CD14-positive monocyte (primary cell): ENCODE measurements at regions not wholly inside any gene's neighbourhood (a gene's known extent, or its start where the extent isn't known, plus 50 kb on each side); places are given as distances from the start of the nearest gene placed in this dataset.

ENCODE experiments used
- DNase-seq, 3 donors: peaks; one replicate each; pipeline ENCODE4 v3.0.0-alpha.2; 2011 to 2022
- H2AFZ ChIP-seq: 2 replicates; pipeline ENCODE4 v1.6.0; 2012; ENCODE audit warnings: mild to moderate bottlenecking, low read depth, low read length, inconsistent platforms; ENCODE audit not compliant: insufficient read depth, poor library complexity, severe bottlenecking
- H3K27ac ChIP-seq, 2 donors: 1 replicate in 1 of 2; 2 replicates in 1 of 2; pipeline ENCODE4 v1.5.1; 2012 to 2013; ENCODE audit warnings: low read length in 2 of 2, control low read depth in 1 of 2, inconsistent platforms in 1 of 2, low read depth in 1 of 2, mild to moderate bottlenecking in 1 of 2
- H3K27me3 ChIP-seq, 2 donors: one replicate each; pipeline versions ENCODE4 v1.6.0 to v1.6.1; 2011 to 2013; ENCODE audit warnings: low read length in 2 of 2; ENCODE audit not compliant: control insufficient read depth in 2 of 2, insufficient read depth in 2 of 2
- H3K36me3 ChIP-seq, 2 donors: replicated peaks in 1 of 2; 1 replicate in 1 of 2; 2 replicates in 1 of 2; pipeline versions ENCODE4 v1.5.1 to v1.6.1; 2012 to 2013; ENCODE audit warnings: low read length in 2 of 2, control low read depth in 1 of 2, inconsistent platforms in 1 of 2, mild to moderate bottlenecking in 1 of 2; ENCODE audit not compliant: insufficient read depth in 2 of 2, control insufficient read depth in 1 of 2
- H3K4me1 ChIP-seq, 2 donors: 1 replicate in 1 of 2; 2 replicates in 1 of 2; pipeline versions ENCODE4 v1.5.1 to v1.6.1; 2012 to 2013; ENCODE audit warnings: low read length in 2 of 2, control low read depth in 1 of 2, inconsistent platforms in 1 of 2, mild to moderate bottlenecking in 1 of 2, moderate library complexity in 1 of 2; ENCODE audit not compliant: insufficient read depth in 2 of 2, control insufficient read depth in 1 of 2
- H3K4me2 ChIP-seq: replicated peaks from 2 replicates; pipeline ENCODE3; 2012; ENCODE audit warnings: low read length, moderate library complexity, mild to moderate bottlenecking; ENCODE audit not compliant: poor library complexity, severe bottlenecking; ENCODE audit errors: extremely low read depth
- H3K4me3 ChIP-seq, 3 experiments: fragments of 200-600 bp in 1 of 3; sonication (generic) in 1 of 3; replicated peaks in 1 of 3; 1 replicate in 2 of 3; 2 replicates in 1 of 3; pipeline ENCODE4 v1.5.1; 2011 to 2013; ENCODE audit warnings: low read length in 3 of 3, mild to moderate bottlenecking in 3 of 3, control low read depth in 2 of 3, low read depth in 2 of 3, inconsistent platforms in 1 of 3, moderate library complexity in 1 of 3
- H3K79me2 ChIP-seq: 2 replicates; pipeline ENCODE4 v1.6.0; 2012; ENCODE audit warnings: mild to moderate bottlenecking, control low read depth, inconsistent platforms, low read length, moderate library complexity; ENCODE audit not compliant: insufficient read depth
- H3K9ac ChIP-seq: 2 replicates; pipeline ENCODE4 v1.6.0; 2017; ENCODE audit warnings: low read length, mild to moderate bottlenecking; ENCODE audit not compliant: insufficient read depth, poor library complexity, severe bottlenecking
- H3K9me3 ChIP-seq, 2 donors: replicated peaks in 1 of 2; 1 replicate in 1 of 2; 2 replicates in 1 of 2; pipeline versions ENCODE4 v1.5.1 to v1.6.1; 2012 to 2013; ENCODE audit warnings: low read length in 2 of 2, control low read depth in 1 of 2; ENCODE audit not compliant: control insufficient read depth in 1 of 2, insufficient read depth in 1 of 2
- H4K20me1 ChIP-seq: 2 replicates; pipeline ENCODE4 v1.6.0; 2012; ENCODE audit warnings: mild to moderate bottlenecking, low read length, control low read depth, moderate library complexity; ENCODE audit not compliant: insufficient read depth
- H3K27ac Mint-ChIP-seq, 7 donors: one replicate each; pipeline ENCODE4 v1.8.0; 2020; ENCODE audit warnings: mild to moderate bottlenecking in 7 of 7, mixed read lengths in 7 of 7, moderate library complexity in 6 of 7, inconsistent platforms in 2 of 7
- H3K27me3 Mint-ChIP-seq, 3 donors: one replicate each; pipeline ENCODE4 v1.8.0; 2021 to 2022; ENCODE audit warnings: low read depth in 3 of 3, mild to moderate bottlenecking in 3 of 3, mixed read lengths in 3 of 3, moderate library complexity in 3 of 3, inconsistent platforms in 1 of 3
- H3K36me3 Mint-ChIP-seq, 2 donors: one replicate each; pipeline ENCODE4 v1.8.0; 2020; ENCODE audit warnings: mixed read lengths in 2 of 2, inconsistent platforms in 1 of 2, mild to moderate bottlenecking in 1 of 2
- H3K4me1 Mint-ChIP-seq: one replicate; pipeline ENCODE4 v1.8.0; 2020; ENCODE audit warnings: mild to moderate bottlenecking, mixed read lengths
- H3K4me3 Mint-ChIP-seq, 2 donors: one replicate each; pipeline ENCODE4 v1.8.0; 2020; ENCODE audit warnings: mild to moderate bottlenecking in 2 of 2, mixed read lengths in 2 of 2, moderate library complexity in 1 of 2
- H3K9me3 Mint-ChIP-seq, 7 donors: one replicate each; pipeline ENCODE4 v1.8.0; 2020 to 2022; ENCODE audit warnings: mixed read lengths in 7 of 7, mild to moderate bottlenecking in 6 of 7, moderate library complexity in 6 of 7, inconsistent platforms in 2 of 7
- CTCF ChIP-seq: fragments of 200-600 bp; IDR thresholded peaks from one replicate; pipeline ENCODE4 v1.8.0; 2022; ENCODE audit warnings: antibody characterized with exemption, mild to moderate bottlenecking
- WGBS: methylation state at CpG from one replicate; pipeline ENCODE4 v1.1.5; 2013; ENCODE audit warnings: missing lambda C conversion rate; ENCODE audit not compliant: insufficient coverage; 5-methylcytosine and 5-hydroxymethylcytosine counted together
- intact Hi-C, 2 donors: fragments of 100-400 bp; cut with micrococcal nuclease; formaldehyde crosslinking; loops; one replicate each; pipeline versions ENCODE4 v1.15.0 to v1.15.1; 2023

DNA sequence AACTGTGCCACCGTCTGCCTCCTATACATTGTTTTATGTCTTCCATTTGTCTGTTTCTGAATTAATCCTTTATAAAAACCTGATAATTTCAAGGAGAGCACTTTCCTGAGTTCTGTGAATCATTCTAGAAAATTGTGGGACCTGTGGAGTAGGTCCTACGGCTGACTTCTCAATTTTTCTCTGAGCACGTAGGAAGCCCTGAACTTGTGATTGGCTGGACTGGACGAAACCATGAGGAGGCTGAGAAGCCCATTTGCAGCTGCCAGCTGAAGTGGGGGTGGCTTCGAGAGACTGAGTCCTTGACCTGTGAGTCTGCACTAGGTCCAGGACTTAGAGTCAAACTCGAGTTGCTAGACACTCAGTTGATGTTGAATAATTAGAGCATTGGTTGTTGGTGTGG lies 277.1 kb upstream of the NCAM2 start:
- H3K4me2 ChIP-seq: no peak overlapping the region
- H3K4me1 ChIP-seq: no peaks in the 10 kb centered on the region
- no peaks in the 10 kb centered on the region for H3K36me3 Mint-ChIP-seq
- peaks cover 5 to 30% of the 10 kb centered on the region in 2 donors for H3K9me3 ChIP-seq
- H3K4me3 Mint-ChIP-seq: no peak overlapping the region
- TF ChIP-seq CTCF: no peak
- WGBS: 90% methylated on average over 5 of the region's 6 CpGs
- H3K27ac Mint-ChIP-seq: no peak overlapping the region
- H3K79me2 ChIP-seq: no peaks in the 10 kb centered on the region
- H2AFZ ChIP-seq: no peak overlapping the region
- no peak overlapping the region for H3K4me3 ChIP-seq
- H3K27ac ChIP-seq: no peak overlapping the region
- no peaks in the 10 kb centered on the region for H3K4me1 Mint-ChIP-seq
- H3K9ac ChIP-seq: no peak overlapping the region
- no peaks in the 10 kb centered on the region for H3K27me3 Mint-ChIP-seq
- intact Hi-C loops: no loop called here
- no peaks in the 10 kb centered on the region for H4K20me1 ChIP-seq
- peaks cover 3 to 14% (median 10%) of the 10 kb centered on the region in 7 donors for H3K9me3 Mint-ChIP-seq
- no peaks in the 10 kb centered on the region for H3K27me3 ChIP-seq
- H3K36me3 ChIP-seq: no peaks in the 10 kb centered on the region
- no peak for DNase-seq

- TF ChIP-seq CTCF: no peak
- H3K4me2 ChIP-seq: no peak overlapping the region
- no peak overlapping the region for H3K27ac ChIP-seq
- Mint-ChIP-seq H3K4me3 (no peak overlapping the region), H3K9me3 (peaks cover 2 to 18% (median 3%) of the 10 kb centered on the region in 7 donors), H3K36me3 (no peaks in the 10 kb centered on the region), H3K4me1 (no peaks in the 10 kb centered on the region), H3K27ac (no peak overlapping the region), H3K27me3 (no peaks in the 10 kb centered on the region)
- H4K20me1 ChIP-seq: no peaks in the 10 kb centered on the region
- H3K27me3 ChIP-seq: no peaks in the 10 kb centered on the region
- H2AFZ ChIP-seq: no peak overlapping the region
- intact Hi-C loops: no loop called here
- H3K9me3 ChIP-seq: peaks cover 7 to 11% of the 10 kb centered on the region in 2 donors
- no peaks in the 10 kb centered on the region for H3K4me1 ChIP-seq
- 97% methylated on average over 5 of the region's 6 CpGs for WGBS
- H3K36me3 ChIP-seq: no peaks in the 10 kb centered on the region
- no peaks in the 10 kb centered on the region for H3K79me2 ChIP-seq
- H3K9ac ChIP-seq: no peak overlapping the region
- DNase-seq: no peak
- no peak overlapping the region for H3K4me3 ChIP-seq
Measured at GRCh38 chr21:20728691-20729090, 269.5 kb upstream of the NCAM2 start.
